ENCODE measurements at regions not wholly inside any gene's neighbourhood (a gene's known extent, or its start where the extent isn't known, plus 50 kb on each side); places are given as distances from the start of the nearest gene placed in this dataset.

DNA sequence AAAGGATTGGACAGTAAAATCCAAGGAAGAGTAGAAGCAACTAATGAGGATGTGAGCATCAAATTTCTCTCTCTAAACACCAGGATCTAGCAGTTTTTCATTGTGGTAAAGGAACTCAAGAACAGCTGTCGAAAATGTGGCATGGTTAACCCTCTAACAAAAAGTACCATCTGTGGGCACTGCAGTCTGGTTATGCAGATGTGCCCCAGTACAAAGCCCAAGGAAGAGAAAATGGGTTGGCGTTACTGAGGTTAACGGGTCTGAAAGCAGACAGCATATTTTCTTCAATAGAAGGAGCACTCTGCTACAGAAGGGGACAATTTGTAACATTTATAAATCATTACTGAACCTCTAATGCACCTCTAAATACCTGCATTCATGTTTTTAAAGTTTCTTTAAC is 253.0 kb upstream of the HNRNPA3 start:
- TF ChIP-seq, protein P1, sequence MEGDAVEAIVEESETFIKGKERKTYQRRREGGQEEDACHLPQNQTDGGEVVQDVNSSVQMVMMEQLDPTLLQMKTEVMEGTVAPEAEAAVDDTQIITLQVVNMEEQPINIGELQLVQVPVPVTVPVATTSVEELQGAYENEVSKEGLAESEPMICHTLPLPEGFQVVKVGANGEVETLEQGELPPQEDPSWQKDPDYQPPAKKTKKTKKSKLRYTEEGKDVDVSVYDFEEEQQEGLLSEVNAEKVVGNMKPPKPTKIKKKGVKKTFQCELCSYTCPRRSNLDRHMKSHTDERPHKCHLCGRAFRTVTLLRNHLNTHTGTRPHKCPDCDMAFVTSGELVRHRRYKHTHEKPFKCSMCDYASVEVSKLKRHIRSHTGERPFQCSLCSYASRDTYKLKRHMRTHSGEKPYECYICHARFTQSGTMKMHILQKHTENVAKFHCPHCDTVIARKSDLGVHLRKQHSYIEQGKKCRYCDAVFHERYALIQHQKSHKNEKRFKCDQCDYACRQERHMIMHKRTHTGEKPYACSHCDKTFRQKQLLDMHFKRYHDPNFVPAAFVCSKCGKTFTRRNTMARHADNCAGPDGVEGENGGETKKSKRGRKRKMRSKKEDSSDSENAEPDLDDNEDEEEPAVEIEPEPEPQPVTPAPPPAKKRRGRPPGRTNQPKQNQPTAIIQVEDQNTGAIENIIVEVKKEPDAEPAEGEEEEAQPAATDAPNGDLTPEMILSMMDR (IDR thresholded peaks at IDR 0.05): no peak
- TF ChIP-seq POLR2A (IDR thresholded peaks at IDR 0.05): no peak

DNA sequence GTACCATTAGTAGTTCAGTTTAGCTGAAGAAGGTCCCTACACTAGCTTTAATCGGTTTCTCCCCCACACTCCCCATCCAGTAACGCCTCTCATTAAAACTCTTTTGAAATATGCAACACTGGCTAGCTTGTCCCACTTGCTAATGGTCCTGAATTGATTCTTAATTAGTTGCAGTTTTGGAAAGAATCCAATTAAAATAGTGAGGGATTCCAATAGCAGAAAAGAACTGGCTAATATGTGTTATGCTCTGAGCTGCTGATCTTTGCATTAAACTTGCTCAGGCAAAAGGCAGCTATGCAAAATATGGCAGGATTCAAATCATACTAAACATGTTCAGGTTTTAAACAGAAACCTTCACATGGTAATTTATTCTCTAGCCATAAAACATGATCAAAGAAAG is 252.5 kb upstream of the HNRNPA3 start:
- H3K36me3 ChIP-seq: no peaks in the 10 kb centered on the region
- no peak overlapping the region for H3K4me3 ChIP-seq
- H3K4me1 ChIP-seq: no peaks in the 10 kb centered on the region
- no peak for DNase-seq
- no peaks in the 10 kb centered on the region for H3K9me3 ChIP-seq
- TF ChIP-seq POLR2A (IDR thresholded peaks at IDR 0.05): no peak
- TF ChIP-seq, protein P1 (IDR thresholded peaks at IDR 0.05): no peak
- no peak overlapping the region for H3K27ac ChIP-seq
- H3K27me3 ChIP-seq: no peaks in the 10 kb centered on the region

More for the DNA sequence above, 253.0 kb upstream of the HNRNPA3 start:
- no peaks in the 10 kb centered on the region for H3K27me3 ChIP-seq
- H3K9me3 ChIP-seq: no peaks in the 10 kb centered on the region
- no peak overlapping the region for H3K4me3 ChIP-seq
- no peak for DNase-seq
- no peaks in the 10 kb centered on the region for H3K36me3 ChIP-seq
- H3K27ac ChIP-seq: no peak overlapping the region
- no peaks in the 10 kb centered on the region for H3K4me1 ChIP-seq

DNA sequence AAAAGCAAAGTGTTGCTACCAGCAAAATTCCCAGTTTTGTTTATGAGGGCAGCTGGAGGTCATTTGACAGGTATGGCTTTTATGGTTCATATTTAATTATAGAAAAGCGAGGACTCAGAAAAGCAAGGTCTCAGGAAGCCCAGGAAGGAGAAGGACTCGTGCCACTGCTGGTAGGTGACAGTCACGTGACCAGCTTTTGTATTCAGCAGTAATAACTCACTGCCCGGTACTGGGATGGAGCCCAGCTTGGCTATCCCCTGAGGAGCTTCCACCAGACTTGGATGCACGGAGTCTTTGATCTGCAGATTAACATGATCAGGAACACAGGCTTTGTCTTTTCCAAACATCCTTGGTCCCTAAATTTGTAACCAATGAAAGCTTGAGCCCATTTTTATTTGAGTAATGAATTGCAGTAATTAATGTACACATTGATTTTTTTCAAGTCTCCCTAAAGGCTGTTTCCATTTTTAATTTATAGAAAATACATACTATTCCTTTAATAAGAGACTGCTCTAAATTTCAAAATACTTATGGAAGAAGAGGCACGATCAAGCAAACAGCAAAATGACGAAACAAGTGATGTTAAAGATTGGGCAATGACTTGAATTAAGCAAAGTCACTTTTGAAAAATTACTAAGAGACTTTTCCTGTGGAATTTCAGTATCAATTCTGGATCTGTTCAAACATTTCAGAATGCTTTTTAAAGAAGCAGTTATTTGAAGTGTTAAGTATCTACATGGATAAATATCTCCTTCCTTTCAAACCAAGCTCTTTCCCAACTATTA is 251.7 kb upstream of the HNRNPA3 start:
- no peak overlapping the region for H3K4me3 ChIP-seq
- TF ChIP-seq POLR2A (IDR thresholded peaks at IDR 0.05): no peak
- TF ChIP-seq, protein P1 (IDR thresholded peaks at IDR 0.05): no peak
- no peaks in the 10 kb centered on the region for H3K9me3 ChIP-seq
- DNase-seq: no peak
- no peaks in the 10 kb centered on the region for H3K36me3 ChIP-seq
- no peaks in the 10 kb centered on the region for H3K4me1 ChIP-seq
- no peaks in the 10 kb centered on the region for H3K27me3 ChIP-seq
- no peak overlapping the region for H3K27ac ChIP-seq

DNA sequence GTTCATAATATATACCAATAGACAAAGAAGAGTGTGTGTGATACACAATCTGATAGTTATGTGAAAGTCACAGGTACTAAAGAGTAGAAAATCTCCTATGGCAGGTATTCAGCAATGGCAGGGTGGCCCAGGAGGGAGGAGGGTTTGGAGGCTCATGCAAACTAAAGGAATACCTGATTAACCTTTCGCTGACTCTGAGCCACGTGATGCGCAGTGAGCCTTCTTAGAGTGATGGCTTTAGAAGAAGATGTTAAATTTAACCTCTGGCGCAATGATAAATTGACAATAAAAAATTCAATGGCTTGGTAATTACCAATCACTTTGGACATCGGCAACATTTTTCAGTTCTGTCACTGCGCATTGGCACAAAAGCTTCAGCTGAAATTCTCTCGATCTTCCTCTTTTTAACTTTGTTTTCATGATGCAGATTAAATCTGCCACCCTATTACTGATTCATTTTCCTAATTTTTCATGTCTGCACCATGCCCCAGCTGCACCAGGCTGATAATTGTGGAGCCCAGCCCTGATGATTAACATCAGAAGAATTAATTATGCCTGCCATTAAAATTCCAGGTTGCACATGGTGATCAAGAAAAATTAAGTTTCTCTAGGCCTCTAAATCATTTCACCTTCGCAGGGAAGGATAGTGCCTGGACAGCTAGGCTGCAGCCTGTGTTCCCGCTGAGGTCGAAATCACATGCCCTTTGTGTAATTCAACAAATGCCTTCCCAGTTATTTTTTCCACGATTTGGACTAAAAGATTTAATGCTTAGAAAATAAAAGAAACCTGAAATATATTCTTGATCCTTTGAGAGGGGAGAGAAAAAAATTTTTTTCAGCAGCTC is 250.6 kb upstream of the HNRNPA3 start:
- no peaks in the 10 kb centered on the region for H3K36me3 ChIP-seq
- no peak overlapping the region for H3K4me3 ChIP-seq
- H3K9me3 ChIP-seq: no peaks in the 10 kb centered on the region
- H3K27me3 ChIP-seq: no peaks in the 10 kb centered on the region
- no peak for DNase-seq
- H3K27ac ChIP-seq: no peak overlapping the region
- H3K4me1 ChIP-seq: no peaks in the 10 kb centered on the region
- TF ChIP-seq, protein P1 (IDR thresholded peaks at IDR 0.05): no peak
- TF ChIP-seq POLR2A (IDR thresholded peaks at IDR 0.05): no peak

DNA sequence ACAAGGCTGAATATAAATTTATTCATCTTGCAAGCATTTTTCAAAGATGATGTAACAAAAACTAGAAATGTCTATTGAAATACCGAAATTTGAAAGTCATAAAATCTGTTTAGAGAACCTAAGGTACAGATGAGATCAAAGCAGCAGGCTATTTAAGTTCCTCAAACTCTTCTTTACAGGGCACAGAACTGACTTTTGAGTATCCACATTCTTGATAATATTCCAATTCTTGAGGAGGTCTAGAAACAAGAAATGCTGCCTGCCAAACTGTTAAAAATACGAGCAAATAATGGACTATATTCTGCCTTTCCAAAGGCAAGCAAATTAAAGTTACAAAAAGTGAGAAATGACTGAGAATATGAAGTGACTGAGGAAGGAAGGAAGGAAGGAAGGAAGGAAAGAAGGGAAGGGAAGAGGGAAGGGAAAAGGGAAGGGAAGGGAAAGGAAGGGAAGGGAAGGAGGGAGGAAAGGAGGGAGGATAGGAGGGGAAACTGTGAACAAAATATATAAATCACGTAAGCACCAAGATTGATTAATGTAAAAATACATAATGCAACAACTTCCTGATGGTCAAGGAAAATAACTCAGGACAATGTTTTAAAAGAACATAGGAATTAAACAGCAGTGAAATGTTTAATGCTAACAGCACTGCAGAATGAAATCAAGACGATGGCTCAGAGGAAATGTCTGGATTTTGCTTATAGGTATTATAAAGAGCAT is 248.9 kb upstream of the HNRNPA3 start:
- Histone ChIP-seq H3K36me3 (no peaks in the 10 kb centered on the region), H3K27me3 (no peaks in the 10 kb centered on the region), H3K4me3 (no peak overlapping the region), H3K4me1 (no peaks in the 10 kb centered on the region), H3K27ac (no peak overlapping the region), H3K9me3 (no peaks in the 10 kb centered on the region)
- no peak for DNase-seq
- TF ChIP-seq, protein P1 (IDR thresholded peaks at IDR 0.05): no peak
- no peak for TF ChIP-seq POLR2A (IDR thresholded peaks at IDR 0.05)

All from Peyer's patch (tissue), 4 donors.